NCI-H748 (cell line): ENCODE measurements at regions not wholly inside any gene's neighbourhood (a gene's known extent, or its start where the extent isn't known, plus 50 kb on each side); places are given as distances from the start of the nearest gene placed in this dataset.
"Not testable (repeated sequence)": the region's sequence is repeated elsewhere in the genome, so short reads cannot be mapped to it uniquely, and the experiment has no call there.

Source experiments
- DNase-seq: peaks from one replicate; lab custom pipeline; 2025; ENCODE audit not compliant: unreplicated experiment; lab: John Stamatoyannopoulos, UW

DNA sequence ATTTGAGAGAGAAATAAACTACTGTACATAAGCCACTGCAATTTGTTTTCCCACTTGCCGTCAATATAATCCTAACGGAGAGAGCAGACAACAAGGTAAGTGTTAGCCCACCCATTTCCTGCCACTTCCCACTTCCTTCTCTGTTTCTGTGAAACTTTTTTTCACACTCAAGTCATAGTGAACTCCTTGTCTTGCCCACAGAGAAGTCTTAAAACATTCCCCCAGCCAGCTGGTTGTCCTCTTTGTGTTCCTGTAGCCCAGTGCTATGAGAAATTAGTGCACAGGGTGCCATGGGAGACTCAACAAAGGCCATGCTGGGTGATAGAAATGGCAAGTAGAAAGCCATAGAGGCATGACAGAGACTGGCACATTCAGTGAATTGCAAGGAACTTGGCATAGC lies 208.6 kb downstream of the BLID start:
- DNase-seq = no peak

DNA sequence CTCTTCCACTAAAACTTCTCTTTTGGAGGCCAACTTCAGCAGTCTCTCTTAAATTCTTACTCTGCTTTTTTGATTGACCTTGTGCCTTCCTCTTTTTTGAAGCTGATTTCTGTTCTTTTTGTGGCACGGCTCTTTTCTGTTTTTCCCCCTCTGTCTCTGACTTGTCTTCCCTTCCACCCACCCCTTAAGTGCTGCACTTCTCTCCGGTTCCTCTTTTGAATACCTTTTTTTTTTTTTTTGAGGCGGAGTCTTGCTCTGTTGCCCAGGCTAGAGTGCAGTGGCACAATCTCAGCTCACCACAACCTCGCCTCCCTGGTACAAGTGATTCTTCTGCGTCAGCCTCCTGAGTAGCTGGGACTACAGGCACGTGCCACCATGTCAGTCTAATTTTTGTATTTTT lies 211.9 kb downstream of the BLID start:
- DNase-seq = no peak

DNA sequence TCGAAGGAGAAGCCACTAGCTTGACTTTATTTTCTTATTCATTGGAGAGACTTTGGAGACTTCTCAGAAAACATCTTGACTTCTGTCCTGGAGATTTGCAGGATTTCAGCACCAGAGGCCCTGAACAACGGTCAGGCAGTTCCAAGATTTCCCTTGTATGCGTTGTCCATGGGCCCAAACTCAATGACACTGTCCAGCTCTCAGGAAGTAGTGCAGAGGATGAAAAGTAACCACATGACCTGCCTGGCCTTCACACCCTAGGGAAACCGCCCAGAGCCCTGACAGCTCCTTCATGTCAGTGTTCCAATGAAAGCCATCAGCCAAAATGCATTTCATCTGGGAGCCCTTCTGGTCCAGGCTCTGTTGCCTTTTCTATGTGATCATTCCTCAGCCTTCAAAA lies 214.1 kb downstream of the BLID start:
- DNase-seq = no peak

DNA sequence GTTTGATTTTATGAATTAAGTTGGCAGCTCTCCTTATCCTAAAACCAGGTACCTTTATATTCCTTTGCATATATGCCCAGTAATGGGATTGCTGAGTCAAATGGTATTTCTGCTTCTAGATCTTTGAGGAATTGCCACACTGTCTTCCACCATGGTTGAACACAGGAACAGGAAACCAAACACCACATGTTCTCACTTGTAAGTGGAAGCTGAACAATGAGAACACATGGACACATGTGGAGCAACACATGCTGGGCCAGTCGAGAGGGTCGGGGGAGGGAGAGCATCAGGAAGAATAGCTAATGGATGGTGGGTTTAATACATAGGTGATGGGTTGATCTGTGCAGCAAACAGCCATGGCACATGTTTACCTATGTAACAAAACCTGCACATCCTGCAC lies 214.6 kb downstream of the BLID start:
- DNase-seq = not testable (repeated sequence)

DNA sequence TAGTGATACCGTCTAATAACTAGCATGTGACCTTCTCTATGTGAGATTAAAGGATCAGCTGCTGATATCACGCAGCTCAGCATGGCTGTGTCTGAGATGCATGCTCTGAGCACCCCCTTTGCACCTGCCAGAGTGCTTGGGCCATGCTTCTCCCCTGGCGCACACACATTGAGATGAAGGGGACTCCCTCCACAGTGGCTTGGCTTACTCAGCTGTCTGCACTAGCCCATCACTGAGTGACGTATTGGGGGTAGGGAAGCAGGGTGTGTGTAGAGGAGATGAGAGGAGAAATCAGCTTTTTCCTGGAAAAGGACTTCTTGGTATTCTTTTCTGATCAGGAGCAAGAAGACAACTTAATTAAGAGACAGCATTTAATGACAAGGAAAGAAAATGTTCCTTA lies 216.5 kb downstream of the BLID start:
- DNase-seq = no peak

DNA sequence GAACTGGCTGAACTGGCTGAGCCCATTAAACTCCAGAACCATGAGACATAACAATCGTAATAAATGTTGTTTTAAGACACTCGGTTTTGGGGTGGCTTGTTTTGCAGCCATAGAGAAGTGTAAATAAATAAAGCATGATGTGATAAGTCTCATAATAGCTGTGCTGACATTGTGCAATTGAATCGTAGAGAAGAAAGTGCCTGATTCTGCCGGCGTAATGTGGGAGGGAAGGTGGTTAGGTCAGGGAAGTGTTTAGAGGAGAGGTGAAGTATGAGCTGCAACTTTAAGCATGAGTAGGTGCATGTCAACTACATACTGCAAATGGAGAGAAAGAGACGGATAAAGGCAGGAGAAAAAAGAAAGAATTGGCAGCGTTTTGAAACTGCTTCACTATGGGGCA lies 217.1 kb downstream of the BLID start:
- no peak for DNase-seq

DNA sequence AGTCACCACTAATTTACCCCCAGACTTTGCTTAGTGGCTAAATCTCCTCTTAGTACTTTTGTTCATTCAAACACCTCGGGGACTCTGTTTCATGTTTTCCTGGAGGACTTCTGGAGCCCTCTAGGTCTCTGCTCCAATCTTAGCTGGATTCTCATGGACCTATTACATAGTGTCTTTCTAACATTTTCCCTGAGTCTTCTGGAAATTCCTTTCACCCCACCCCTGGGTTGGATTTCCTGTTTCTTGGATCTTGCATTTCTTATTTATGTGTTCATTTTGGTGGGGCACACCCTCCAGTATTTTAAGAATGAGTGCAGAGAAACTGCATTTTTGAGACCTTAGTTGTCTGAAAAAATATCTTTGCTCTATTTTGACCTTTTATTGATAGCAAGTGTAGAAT lies 220.1 kb downstream of the BLID start:
- no peak for DNase-seq

DNA sequence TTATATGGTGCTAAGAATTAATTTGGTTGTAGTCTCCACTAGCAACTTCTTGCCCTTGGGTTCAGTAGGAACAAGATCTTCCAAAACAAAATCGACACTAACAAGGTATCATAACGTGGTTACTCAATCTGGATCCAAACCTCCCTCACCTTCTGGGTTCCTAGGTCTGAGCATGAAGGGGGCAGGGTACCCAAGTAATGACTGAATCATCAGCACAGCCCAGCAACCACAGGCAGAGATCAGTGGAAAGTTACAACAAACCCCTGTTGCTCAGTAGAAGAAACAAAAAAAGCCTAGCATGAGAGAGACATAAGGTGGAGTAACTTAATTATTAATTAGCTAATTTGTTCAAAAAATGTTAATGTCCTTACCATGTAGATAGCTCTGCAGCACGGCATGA lies 221.4 kb downstream of the BLID start:
- DNase-seq = no peak

DNA sequence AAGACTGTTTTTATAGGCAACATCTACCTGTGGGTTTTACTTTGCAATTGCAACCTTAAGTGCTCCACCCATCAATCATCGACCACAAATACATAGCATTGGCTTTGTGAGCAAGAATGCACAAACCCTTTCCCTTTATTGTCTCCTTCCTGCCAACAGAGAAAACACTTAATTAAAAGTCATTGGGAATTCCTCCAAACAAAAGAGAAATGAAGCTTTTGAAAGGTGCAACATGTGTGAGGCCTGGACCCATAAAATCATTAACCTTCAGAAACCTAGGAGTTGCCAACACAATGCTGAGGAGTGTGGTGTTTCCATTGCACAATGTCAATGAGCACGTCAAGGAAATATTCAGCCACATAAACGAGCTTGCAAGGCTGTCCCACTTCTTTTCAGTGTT lies 223.2 kb downstream of the BLID start:
- DNase-seq = no peak

DNA sequence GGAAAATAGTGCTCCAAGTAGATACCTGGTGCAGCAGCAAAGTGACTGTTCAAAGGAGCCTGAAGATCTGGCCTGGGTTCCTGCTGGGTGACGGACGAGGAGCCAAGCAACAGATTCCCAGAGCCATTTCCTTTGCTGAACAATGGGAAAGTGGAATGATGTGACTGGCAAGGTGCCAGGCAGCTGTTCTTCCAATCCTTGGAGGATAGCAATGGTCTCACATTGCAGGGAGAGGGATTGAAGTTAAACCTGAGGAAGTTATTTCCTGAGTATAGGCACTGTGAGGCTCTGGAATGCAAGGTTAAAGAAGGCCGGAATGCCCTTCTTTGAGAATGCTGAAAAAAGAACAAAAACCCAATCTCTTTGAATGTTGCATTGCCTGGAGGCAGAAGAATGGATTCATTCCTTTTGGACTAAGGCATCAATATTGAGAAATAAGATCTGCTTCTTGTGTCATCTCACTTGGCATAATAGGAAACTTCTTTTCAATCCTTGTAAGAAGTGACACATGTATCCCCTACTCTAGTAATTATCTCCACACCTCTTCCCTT lies 223.8 kb downstream of the BLID start:
- DNase-seq = no peak

DNA sequence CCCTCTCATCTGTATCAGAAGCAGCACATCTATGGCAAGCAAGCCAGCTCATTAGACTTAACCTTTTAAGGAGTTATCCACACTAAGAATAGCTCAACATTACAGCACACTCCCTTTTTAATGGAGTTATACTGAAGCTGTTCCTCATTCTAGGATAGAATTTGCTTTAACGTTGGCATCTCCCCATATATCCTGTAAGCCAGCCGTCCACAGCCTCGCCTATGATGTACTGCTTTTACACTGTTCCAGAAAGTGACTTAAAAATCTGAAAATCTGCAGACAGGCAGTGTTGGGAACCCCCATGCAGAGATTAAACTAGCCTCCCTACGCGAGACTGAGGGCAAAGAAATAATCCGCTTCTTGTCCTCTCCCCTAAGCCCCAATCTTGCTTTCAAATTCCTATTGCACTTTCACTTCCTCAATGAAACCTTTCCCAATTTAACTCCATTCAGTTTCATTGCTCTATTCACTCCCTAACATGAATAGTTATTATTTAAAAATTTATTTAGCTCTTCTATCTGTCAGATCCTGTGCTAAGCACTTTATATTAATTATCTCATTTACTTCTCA lies 225.0 kb downstream of the BLID start:
- DNase-seq = no peak

DNA sequence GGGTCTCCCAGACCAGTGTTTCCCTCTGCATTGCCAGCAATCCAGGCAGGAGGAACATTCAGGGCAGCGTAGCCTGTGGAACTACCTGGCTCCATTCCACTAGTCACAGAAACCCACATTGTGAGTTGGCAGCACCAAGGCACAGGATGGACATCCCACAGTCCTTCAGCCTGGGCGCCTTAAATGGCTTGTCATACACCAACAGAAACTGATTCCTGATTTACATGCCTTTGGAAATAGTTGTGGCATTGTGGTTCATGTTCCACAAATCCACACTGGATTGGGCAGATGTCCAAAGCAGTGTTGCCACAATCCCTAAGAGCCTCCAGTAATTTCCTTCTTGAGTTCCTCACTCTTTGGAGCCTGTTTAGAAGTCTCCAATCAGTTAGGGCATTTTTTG lies 225.6 kb downstream of the BLID start:
- DNase-seq = no peak

DNA sequence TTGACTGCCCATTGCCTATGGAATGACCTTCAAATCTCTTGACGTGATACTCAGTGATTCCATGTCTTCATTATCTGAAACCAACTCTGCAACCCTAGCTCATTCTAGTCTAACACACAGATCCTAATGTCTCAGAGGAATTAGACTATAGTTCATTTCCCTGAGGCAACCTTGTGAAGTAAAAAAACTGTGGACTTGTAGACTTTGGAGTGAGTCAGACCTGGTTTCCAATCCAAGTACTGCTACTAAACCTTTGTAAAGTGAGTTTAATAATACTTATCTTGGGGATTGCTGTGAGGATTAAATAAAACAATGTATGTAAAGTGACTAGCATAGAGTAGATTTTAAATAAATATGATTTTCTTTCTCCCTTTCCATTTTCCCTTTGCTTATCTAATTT lies 226.1 kb downstream of the BLID start:
- DNase-seq = no peak

DNA sequence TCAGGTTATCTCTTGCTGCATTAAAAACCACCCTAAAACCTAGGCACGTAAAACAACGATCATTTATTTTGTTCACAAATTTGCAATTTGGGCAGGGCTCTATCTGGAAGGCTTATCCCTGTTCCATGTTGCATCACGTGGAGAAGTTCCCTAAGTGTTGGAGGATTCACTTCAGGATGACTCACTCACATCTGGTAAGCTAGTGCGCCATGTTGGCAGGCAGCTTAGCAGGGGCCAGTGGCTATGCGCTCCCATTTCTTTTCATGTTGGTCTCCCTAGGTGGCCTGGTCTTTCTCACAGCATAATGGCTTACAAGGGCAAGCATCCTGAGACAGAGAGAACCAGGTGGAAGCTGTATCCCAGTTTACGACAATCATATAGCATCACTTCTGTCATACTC lies 226.8 kb downstream of the BLID start:
- DNase-seq = no peak

DNA sequence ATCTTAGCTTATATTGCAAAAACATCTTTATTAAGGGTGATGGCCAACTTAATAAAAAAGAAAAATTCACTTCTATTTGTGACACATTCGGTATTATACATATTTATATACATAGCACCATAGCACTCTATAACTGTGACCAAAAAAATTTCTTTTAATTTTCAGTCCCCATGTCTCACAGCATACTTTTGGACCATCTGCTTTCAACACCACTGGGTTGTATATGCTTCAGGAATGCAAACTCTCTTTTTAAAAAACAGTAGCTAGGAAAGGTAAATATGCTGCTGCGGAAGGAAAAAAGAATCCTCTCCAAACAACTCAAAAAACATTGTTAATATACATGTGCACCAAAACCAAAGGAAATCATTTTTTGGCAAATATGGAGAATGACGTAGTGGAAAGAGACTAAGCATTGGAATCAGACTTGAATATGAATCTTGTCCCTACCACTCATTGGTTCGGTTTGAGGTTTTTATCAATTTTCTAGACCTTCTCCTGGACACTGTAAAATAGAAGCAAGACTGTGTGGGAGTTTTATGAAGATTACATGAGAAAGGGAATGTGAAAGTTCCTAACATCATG lies 227.9 kb downstream of the BLID start:
- no peak for DNase-seq

DNA sequence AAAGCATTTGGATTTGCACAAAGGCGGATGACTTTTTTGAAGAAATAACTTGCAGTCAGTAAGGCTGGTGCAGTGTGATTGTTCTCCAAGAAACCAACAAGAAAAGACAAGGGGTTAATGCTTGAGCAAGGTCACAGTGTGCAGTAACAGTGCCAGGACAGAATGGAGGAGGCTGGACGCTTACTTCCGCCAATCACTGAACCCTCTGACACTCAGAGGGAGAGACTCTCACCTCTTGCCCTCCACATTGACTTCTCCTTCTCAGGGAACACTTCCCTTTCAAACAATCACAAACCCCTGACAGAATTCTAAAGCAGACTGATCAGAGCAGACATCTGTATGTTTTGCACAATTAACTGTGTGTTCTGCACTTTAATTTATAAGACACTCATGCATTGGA lies 228.4 kb downstream of the BLID start:
- DNase-seq = no peak

DNA sequence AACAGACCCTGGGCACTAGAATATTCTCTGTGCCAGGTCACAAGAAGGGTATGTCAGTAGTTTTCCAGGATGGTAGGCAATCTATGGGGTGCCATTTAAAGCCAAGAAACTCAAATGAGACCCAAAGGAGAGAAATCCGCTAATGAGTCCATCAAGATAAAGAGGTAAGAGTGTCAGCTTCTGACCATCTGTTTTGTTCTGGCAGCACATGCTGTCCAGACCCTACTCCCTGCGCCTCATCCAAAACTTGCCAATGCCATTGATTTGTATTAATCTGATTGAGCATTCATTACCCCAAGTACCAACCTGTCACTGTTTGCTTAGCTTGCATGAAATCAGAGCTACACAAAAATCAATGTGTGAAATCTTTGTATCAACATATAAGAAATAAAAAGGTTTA lies 229.0 kb downstream of the BLID start:
- no peak for DNase-seq

DNA sequence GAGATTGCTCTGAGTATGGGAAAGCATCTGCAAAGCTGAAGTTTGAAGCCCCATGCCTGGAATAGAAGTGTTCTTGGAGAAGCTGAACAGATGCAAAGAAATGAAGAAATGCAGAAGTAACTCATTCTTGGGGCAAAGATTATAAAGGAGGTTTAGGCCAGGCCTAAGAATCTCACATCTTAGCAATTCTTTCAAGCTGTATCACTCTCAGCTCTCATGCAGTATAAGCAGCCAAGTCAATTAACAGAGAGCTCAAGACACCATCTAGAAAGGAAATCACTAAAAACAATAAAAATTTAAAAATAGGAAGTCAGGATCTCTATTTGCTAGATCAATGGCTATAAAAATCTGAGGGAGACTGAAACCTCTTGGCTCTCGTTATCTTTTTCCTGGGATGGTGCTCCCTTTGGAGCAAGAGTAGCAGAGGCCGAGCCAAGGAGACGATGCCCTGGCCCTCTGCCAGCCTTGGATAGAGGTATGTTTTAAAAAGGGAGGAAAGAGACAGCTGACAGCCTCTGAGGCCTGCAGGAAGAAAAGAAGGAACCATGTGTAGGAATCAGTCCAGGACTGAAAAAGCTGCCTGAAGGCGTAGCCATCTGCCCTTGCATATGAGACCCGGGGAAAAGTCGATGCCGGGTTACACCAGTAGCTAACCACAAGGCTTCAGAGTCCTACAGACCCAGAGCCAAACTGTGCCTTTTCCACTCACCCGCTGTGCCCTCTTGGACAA lies 229.8 kb downstream of the BLID start:
- no peak for DNase-seq

DNA sequence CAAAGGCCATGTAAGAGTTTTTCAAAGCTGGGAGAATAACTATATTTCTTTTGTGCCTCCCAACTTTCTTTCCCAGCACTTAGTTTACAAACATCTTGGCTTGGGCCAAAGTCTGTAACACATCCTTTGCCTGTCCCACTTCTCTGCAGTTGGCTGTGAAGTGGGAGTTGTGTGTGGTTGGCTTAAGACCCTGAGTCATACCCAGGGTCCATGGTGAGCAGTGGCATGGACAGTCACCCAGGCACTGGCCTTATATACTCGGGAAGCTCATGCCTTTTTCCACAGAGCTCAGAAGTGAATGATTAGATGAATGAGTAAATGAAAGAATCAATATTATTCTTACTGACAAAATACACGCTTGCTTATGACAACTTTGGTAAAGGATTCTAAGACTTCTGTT lies 231.4 kb downstream of the BLID start:
- no peak for DNase-seq

DNA sequence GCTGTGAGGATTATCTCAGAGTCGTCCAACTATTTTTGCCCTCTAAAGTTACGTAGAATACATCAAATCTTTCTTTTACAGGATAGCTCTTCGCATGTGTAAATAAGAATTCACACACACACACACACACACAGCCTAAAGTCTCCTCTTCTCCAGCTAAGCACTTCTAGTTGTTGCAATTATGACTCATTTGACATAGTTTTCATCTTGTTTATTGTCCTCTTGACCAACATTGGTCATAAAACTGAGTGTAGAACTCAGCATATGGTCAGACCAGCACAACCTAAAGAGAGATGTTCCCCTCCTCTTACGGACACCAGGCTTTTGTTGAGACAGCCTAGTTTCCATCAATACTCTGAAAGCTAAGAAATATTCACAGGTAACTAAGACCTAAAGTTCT lies 234.2 kb downstream of the BLID start:
- DNase-seq = no peak

DNA sequence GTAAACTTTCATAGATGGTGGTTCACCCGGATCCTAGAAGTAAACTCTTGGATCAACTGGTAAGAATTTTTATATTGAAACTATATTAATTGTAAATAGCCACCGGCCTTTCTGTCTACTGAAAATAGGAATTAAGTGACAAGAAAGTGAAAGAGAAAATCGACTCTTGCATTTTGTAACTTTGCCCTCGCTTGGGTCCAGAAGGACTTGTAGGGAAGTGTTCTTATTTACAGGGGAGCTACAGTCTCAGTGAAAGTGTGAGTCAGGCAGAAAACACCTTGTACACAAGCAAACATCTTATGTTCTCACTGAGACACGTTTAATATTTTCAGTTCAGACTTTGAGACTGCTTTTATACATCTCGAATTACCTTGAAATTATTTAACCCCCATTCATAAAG lies 238.9 kb downstream of the BLID start:
- DNase-seq = no peak

DNA sequence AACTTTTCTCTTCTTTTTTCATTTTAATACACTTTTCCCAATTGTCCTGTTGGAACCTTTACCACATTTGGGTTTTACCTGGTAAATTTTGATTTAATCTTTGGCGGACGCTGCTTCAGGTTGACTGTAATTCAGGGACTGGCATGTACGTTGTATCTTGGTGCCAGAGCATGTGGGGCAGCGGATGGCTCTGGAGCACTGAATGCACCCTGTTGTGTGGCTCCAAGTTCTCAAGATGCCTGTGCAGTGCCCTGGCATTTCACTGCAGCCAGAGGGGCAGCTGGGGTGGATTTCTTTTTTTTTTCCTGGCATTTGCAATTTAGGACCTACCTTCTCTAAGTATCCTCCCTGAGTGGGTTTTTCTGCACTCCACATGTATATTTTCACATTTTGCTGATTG lies 242.2 kb downstream of the BLID start:
- no peak for DNase-seq

DNA sequence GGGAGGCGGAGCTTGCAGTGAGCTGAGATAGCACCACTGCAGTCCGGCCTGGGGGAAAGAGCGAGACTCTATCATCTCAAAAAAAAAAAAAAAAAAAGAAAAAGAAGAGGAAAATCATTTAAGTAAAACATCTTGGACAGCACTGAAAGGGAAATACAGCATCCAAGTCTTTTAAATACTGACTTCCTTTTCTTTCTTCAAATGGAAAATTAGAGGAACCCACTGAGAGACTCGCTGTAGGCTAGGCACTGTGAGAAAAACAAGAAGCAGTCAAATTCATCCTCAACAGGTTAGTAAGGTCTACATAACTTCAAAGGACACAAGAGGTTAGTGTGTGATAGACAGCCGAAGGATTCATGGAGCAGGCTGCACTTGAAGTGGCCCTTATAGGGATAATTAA lies 243.7 kb downstream of the BLID start:
- DNase-seq = no peak
